Pancreas (tissue), 10 donors: ENCODE measurements at regions not wholly inside any gene's neighbourhood (a gene's known extent, or its start where the extent isn't known, plus 50 kb on each side); places are given as distances from the start of the nearest gene placed in this dataset.
"Not testable (repeated sequence)": the region's sequence is repeated elsewhere in the genome, so short reads cannot be mapped to it uniquely, and the experiment has no call there.

ENCODE experiments used
- ATAC-seq, 4 donors: fragments of 200-7000 bp; cut with Tn5 transposase; one replicate each; pipeline versions ENCODE4 v1.8.0 to v1.9.1; 2020; ENCODE audit warnings: mild to moderate bottlenecking in 4 of 4, moderate library complexity in 4 of 4
- DNase-seq, 6 donors: peaks; one replicate each; pipeline ENCODE4 v3.0.0-alpha.2; 2020
- FAIRE-seq: peaks from 2 replicates; lab custom pipeline; 2012; peaks lifted over from hg19 to GRCh38; lab: Jason Lieb, UNC
- H3K27ac ChIP-seq, 4 donors: fragments of 200-600 bp; sonication (generic); 1 replicate in 3 of 4; 2 replicates in 1 of 4; pipeline versions ENCODE4 v1.5.0 to v1.8.0; 2020
- H3K27me3 ChIP-seq, 4 donors: fragments of 200-600 bp; one replicate each; pipeline ENCODE4 v1.8.0; 2021
- H3K36me3 ChIP-seq, 3 donors: fragments of 200-600 bp; sonication (generic) in 1 of 3; one replicate each; pipeline versions ENCODE4 v1.5.0 to v1.8.0; 2020 to 2021
- H3K4me1 ChIP-seq, 3 donors: fragments of 200-600 bp; one replicate each; pipeline ENCODE4 v1.8.0; 2021
- H3K4me3 ChIP-seq, 4 donors: fragments of 200-600 bp; sonication (generic) in 2 of 4; one replicate each; pipeline versions ENCODE4 v1.5.0 to v1.8.0; 2020 to 2021
- H3K9me3 ChIP-seq, 4 donors: fragments of 200-600 bp; one replicate each; pipeline ENCODE4 v1.8.0; 2021
- CTCF ChIP-seq, 4 donors: fragments of 200-600 bp; sonication (generic) in 3 of 4; IDR thresholded peaks; one replicate each; pipeline versions ENCODE4 v1.5.0 to v1.8.0; 2021; ENCODE audit warnings: antibody characterized with exemption in 4 of 4
- WGBS, 2 donors: extraction: QIAGEN DNeasy Blood & Tissue Kit; methylation state at CpG; one replicate each; pipeline ENCODE4 v1.1.7; 2013; 5-methylcytosine and 5-hydroxymethylcytosine counted together
- intact Hi-C, 3 donors: fragments of 100-400 bp; cut with DNase I; formaldehyde crosslinking; loops; one replicate each; pipeline versions ENCODE4 v1.11.1 to v1.14.2; 2022
- donor health status: healthy with polysubstance abuse.
- donor health status: DM: no; HTN: no; CAD: no; lungs with moderate emphysema.
- donor health status: DM: no; HTN: no; CAD: no.
- donor health status: control.
- donor health status: control.
- donor health status: Bipolar disorder and iron deficiency.
- donor health status: DM: yes; HTN: yes; CAD: no.
- donor health status: DM: no; HTN: no; CAD: no.
- donor health status: DM: no; HTN: no; CAD: no.
- donor health status: DM: yes; HTN: yes; CAD: no.

- Histone ChIP-seq H3K27ac (no peak overlapping the region), H3K4me1 (no peaks in the 10 kb centered on the region), H3K4me3 (no peak overlapping the region), H3K36me3 (no peaks in the 10 kb centered on the region), H3K9me3 (no peaks in the 10 kb centered on the region), H3K27me3 (no peaks in the 10 kb centered on the region)
- DNase-seq (no peak), FAIRE-seq (no peak), ATAC-seq (no peak)
- 75 to 88% methylated on average over 2 of the region's 2 CpGs for WGBS, 2 donors
- TF ChIP-seq CTCF (IDR thresholded peaks at IDR 0.05) = no peak
- intact Hi-C loops = no loop called here
These were observed 88.0 kb upstream of the MAPRE2 start for GRCh38 chr18:34953212-34953611.

GRCh38 chr18:34955494-34955893 is 85.7 kb upstream of the MAPRE2 start:
- H3K4me3 ChIP-seq, H3K36me3 ChIP-seq, H3K27me3 ChIP-seq, FAIRE-seq, H3K9me3 ChIP-seq, intact Hi-C loops, ATAC-seq, DNase-seq, H3K4me1 ChIP-seq, H3K27ac ChIP-seq: not testable (repeated sequence)

DNA sequence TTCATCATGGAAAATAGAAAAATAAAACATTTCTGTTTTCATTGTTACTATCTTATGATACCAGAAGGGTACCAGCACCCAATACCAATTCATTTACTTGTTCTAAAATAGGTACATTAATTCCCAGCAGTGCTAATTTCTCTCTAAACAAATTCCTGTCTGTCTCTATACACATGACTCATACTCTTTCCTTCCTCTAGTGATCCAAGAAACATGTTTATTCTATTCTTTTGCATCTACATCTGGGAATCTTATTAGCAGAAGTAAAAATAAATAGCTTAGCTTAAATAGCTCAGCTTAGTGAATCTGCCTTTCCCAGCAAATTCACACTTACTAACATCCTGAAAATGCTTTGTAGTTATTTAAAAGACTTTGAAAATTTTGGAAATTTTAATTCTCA is 84.5 kb upstream of the MAPRE2 start:
- no peaks in the 10 kb centered on the region for H3K36me3 ChIP-seq
- H3K9me3 ChIP-seq = no peaks in the 10 kb centered on the region
- no peaks in the 10 kb centered on the region for H3K27me3 ChIP-seq
- peaks cover 0 to 9% (median 0%) of the 10 kb centered on the region in 3 donors for H3K4me1 ChIP-seq
- DNase-seq = no peak
- TF ChIP-seq CTCF (IDR thresholded peaks at IDR 0.05) = no peak
- no peak for ATAC-seq
- no peak for FAIRE-seq
- no peak overlapping the region for H3K4me3 ChIP-seq
- no peak overlapping the region for H3K27ac ChIP-seq
- intact Hi-C loops = no loop called here

- no peak for FAIRE-seq
- no peak overlapping the region for H3K27ac ChIP-seq
These were observed 83.9 kb upstream of the MAPRE2 start for GRCh38 chr18:34957119-34957863.

GRCh38 chr18:34957864-34958259 is 83.4 kb upstream of the MAPRE2 start:
- WGBS, 2 donors = 88% methylated on average over 2 of the region's 2 CpGs

More at GRCh38 chr18:34957119-34957863, 83.9 kb upstream of the MAPRE2 start:
- TF ChIP-seq CTCF (IDR thresholded peaks at IDR 0.05) = no peak
- Histone ChIP-seq H3K4me3 (no peak overlapping the region), H3K4me1 (peaks cover 0 to 9% (median 0%) of the 10 kb centered on the region in 3 donors), H3K27me3 (no peaks in the 10 kb centered on the region), H3K36me3 (no peaks in the 10 kb centered on the region), H3K9me3 (no peaks in the 10 kb centered on the region)
- intact Hi-C loops = no loop called here
- DNase-seq (no peak), ATAC-seq (no peak)
- 96 to 97% methylated on average over 3 of the region's 3 CpGs for WGBS, 2 donors

More at GRCh38 chr18:34957864-34958259, 83.4 kb upstream of the MAPRE2 start:
- H3K4me1 ChIP-seq = peaks cover 0 to 9% (median 0%) of the 10 kb centered on the region in 3 donors
- no peak overlapping the region for H3K27ac ChIP-seq
- TF ChIP-seq CTCF (IDR thresholded peaks at IDR 0.05) = no peak
- DNase-seq (no peak), FAIRE-seq (no peak), ATAC-seq (no peak)
- no peaks in the 10 kb centered on the region for H3K36me3 ChIP-seq
- H3K27me3 ChIP-seq = no peaks in the 10 kb centered on the region
- no peak overlapping the region for H3K4me3 ChIP-seq
- H3K9me3 ChIP-seq = no peaks in the 10 kb centered on the region
- intact Hi-C loops = no loop called here
